ENCODE measurements at regions not wholly inside any gene's neighbourhood (a gene's known extent, or its start where the extent isn't known, plus 50 kb on each side); places are given as distances from the start of the nearest gene placed in this dataset.

DNA sequence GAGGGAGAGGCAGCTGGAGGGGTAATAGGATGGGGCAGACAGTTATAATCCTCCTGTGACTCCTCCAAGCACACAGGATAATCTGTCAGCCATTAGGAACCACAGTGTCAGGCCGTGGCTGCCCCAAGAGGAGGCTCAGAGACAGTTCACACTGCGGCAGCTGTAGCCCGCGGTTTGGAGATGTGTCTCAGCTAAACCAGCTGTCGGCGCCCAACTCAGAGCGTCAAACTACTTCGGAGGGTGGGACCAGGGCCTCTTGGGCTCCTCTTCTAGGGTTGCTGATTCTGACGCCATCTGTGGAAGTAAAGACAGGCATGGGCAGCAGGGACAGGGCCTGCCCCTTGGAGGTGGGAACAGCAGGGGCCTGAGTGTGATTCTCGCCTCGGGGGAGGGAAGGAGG lies 309.8 kb downstream of the CDC5L start:
- TF ChIP-seq EZH2 (IDR thresholded peaks at IDR 0.05; ENCODE audit: insufficient read depth, poor library complexity, severe bottlenecking): no peak
- TF ChIP-seq EZH2phosphoT487 (IDR thresholded peaks at IDR 0.05; ENCODE audit: insufficient read depth, low read depth): no peak

All from GM23248 (cell line).